Spleen (tissue), 11 donors: ENCODE measurements at regions not wholly inside any gene's neighbourhood (a gene's known extent, or its start where the extent isn't known, plus 50 kb on each side); places are given as distances from the start of the nearest gene placed in this dataset.
"Not testable (repeated sequence)": the region's sequence is repeated elsewhere in the genome, so short reads cannot be mapped to it uniquely, and the experiment has no call there.

Experiments
- DNase-seq: peaks from one replicate; pipeline ENCODE4 v3.0.0-alpha.2; 2020
- H3K27ac ChIP-seq, 8 donors: fragments of 200-600 bp; sonication (generic) in 7 of 8; 1 replicate in 4 of 8; 2 replicates in 4 of 8; pipeline versions ENCODE4 v1.5.0 to v1.8.0; 2016 to 2021; ENCODE audit warnings: inconsistent platforms in 4 of 8, mild to moderate bottlenecking in 4 of 8, moderate library complexity in 1 of 8
- H3K27me3 ChIP-seq, 7 donors: fragments of 200-600 bp; sonication (generic) in 6 of 7; replicated peaks in 1 of 7; 1 replicate in 4 of 7; 2 replicates in 3 of 7; pipeline versions ENCODE4 v1.5.0 to v1.8.0; 2016 to 2021; ENCODE audit warnings: inconsistent platforms in 3 of 7, mild to moderate bottlenecking in 1 of 7
- H3K36me3 ChIP-seq, 6 donors: fragments of 200-600 bp; sonication (generic) in 5 of 6; 1 replicate in 4 of 6; 2 replicates in 2 of 6; pipeline versions ENCODE4 v1.5.0 to v1.8.0; 2016 to 2021; ENCODE audit warnings: inconsistent platforms in 2 of 6
- H3K4me1 ChIP-seq, 6 donors: fragments of 200-600 bp; sonication (generic) in 5 of 6; 1 replicate in 3 of 6; 2 replicates in 3 of 6; pipeline versions ENCODE4 v1.5.0 to v1.8.0; 2016 to 2021; ENCODE audit warnings: inconsistent platforms in 3 of 6
- H3K4me3 ChIP-seq, 8 donors: fragments of 200-600 bp; sonication (generic) in 7 of 8; 1 replicate in 4 of 8; 2 replicates in 4 of 8; pipeline versions ENCODE4 v1.5.0 to v1.8.0; 2016 to 2021; ENCODE audit warnings: inconsistent platforms in 4 of 8, mild to moderate bottlenecking in 4 of 8, moderate library complexity in 2 of 8
- H3K9me3 ChIP-seq, 8 donors: fragments of 200-600 bp; sonication (generic) in 7 of 8; 1 replicate in 4 of 8; 2 replicates in 4 of 8; pipeline versions ENCODE4 v1.5.0 to v1.8.0; 2016 to 2021; ENCODE audit warnings: inconsistent platforms in 4 of 8
- POLR2A ChIP-seq, 3 donors: fragments of 450-650 bp; IDR thresholded peaks; one replicate each; pipeline ENCODE4 v1.5.1; 2017; ENCODE audit warnings: antibody characterized with exemption in 3 of 3, mild to moderate bottlenecking in 1 of 3
- POLR2AphosphoS5 ChIP-seq, 3 donors: sonication (generic); formaldehyde crosslinking; IDR thresholded peaks; one replicate each; pipeline ENCODE4 v1.5.1; 2017; ENCODE audit warnings: antibody characterized with exemption in 3 of 3
- WGBS, 5 donors: extraction: QIAGEN DNeasy Blood & Tissue Kit in 3 of 5; methylation state at CpG; one replicate each; pipeline versions ENCODE4 v1.1.5 to v1.1.7; 2013 to 2018; 5-methylcytosine and 5-hydroxymethylcytosine counted together
- intact Hi-C: fragments of 100-400 bp; cut with DNase I; formaldehyde crosslinking; loops from one replicate; pipeline ENCODE4 v1.15.0; 2023; ENCODE audit warnings: low total_unique reads
- TF ChIP-seq, protein P1 (sequence below), 11 experiments: fragments of 200-600 bp in 7 of 11; fragments of 450-650 bp in 4 of 11; sonication (generic) in 4 of 11; IDR thresholded peaks in 8 of 11; conservative IDR thresholded peaks in 3 of 11; 1 replicate in 7 of 11; 2 replicates in 4 of 11; pipeline versions ENCODE4 v1.4.0 to v1.8.0; 2016 to 2021; ENCODE audit warnings: antibody characterized with exemption in 11 of 11, inconsistent platforms in 4 of 11, mild to moderate bottlenecking in 1 of 11
- donor health status: healthy with polysubstance abuse.
- donor health status: DM: no; HTN: no; CAD: no; lungs with moderate emphysema.
- donor health status: DM: no; HTN: no; CAD: no.
- donor health status: Bipolar disorder and iron deficiency.
- donor health status: healthy.
- donor health status: DM: no; HTN: no; CAD: no.
- donor health status: DM: yes; HTN: yes; CAD: no.

DNA sequence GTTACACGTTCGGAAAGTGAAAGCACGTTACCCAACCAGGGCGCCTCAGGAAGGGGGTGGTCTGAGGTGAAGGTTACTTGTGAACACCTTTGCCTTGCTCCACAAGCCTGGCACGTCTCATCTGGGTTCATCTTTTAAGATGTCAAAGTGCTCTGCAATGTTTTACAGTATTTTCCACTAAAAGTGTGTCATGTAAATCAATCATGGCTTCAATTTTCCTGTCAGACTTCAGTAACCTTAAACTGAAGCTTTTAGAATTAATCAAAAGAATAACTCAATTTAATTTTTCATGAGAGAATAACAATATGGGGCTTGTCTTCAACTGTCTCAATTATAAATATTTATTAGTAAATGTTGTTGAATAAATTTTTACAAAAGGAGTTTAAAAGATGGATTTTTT is 93.3 kb upstream of the FANCL start:
- TF ChIP-seq POLR2A (IDR thresholded peaks at IDR 0.05) (no peak), POLR2AphosphoS5 (IDR thresholded peaks at IDR 0.05) (no peak)
- TF ChIP-seq, protein P1, sequence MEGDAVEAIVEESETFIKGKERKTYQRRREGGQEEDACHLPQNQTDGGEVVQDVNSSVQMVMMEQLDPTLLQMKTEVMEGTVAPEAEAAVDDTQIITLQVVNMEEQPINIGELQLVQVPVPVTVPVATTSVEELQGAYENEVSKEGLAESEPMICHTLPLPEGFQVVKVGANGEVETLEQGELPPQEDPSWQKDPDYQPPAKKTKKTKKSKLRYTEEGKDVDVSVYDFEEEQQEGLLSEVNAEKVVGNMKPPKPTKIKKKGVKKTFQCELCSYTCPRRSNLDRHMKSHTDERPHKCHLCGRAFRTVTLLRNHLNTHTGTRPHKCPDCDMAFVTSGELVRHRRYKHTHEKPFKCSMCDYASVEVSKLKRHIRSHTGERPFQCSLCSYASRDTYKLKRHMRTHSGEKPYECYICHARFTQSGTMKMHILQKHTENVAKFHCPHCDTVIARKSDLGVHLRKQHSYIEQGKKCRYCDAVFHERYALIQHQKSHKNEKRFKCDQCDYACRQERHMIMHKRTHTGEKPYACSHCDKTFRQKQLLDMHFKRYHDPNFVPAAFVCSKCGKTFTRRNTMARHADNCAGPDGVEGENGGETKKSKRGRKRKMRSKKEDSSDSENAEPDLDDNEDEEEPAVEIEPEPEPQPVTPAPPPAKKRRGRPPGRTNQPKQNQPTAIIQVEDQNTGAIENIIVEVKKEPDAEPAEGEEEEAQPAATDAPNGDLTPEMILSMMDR (IDR thresholded peaks at IDR 0.05 in 8 of 11, conservative IDR thresholded peaks at IDR 0.05 in 3 of 11): no peak
- no peak for DNase-seq
- H3K36me3 ChIP-seq: no peaks in the 10 kb centered on the region
- no peak overlapping the region for H3K4me3 ChIP-seq
- peaks cover 0 to 3% (median 0%) of the 10 kb centered on the region in 8 donors for H3K9me3 ChIP-seq
- H3K4me1 ChIP-seq: no peaks in the 10 kb centered on the region
- intact Hi-C loops: no loop called here
- H3K27ac ChIP-seq: no peak overlapping the region
- no peaks in the 10 kb centered on the region for H3K27me3 ChIP-seq
- 46 to 73% (median 69%) methylated on average over 5 of the region's 5 CpGs for WGBS, 5 donors

GRCh38 chr2:58325296-58325895 is 84.3 kb upstream of the FANCL start:
- DNase-seq, H3K4me3 ChIP-seq, H3K4me1 ChIP-seq, H3K27me3 ChIP-seq, intact Hi-C loops, H3K9me3 ChIP-seq, H3K36me3 ChIP-seq, H3K27ac ChIP-seq: not testable (repeated sequence)
- 85 to 91% (median 89%) methylated on average over 18 of the region's 18 CpGs for WGBS, 5 donors

- no peaks in the 10 kb centered on the region for H3K4me1 ChIP-seq
- WGBS, 5 donors: 71 to 85% (median 78%) methylated on average over 4 of the region's 4 CpGs
- no peak overlapping the region for H3K4me3 ChIP-seq
- no peak overlapping the region for H3K27ac ChIP-seq
- intact Hi-C loops: no loop called here
- DNase-seq: no peak
- H3K9me3 ChIP-seq: no peaks in the 10 kb centered on the region
- no peaks in the 10 kb centered on the region for H3K27me3 ChIP-seq
- H3K36me3 ChIP-seq: no peaks in the 10 kb centered on the region
- TF ChIP-seq, protein P1 (IDR thresholded peaks at IDR 0.05 in 8 of 11, conservative IDR thresholded peaks at IDR 0.05 in 3 of 11): no peak
- TF ChIP-seq POLR2AphosphoS5 (IDR thresholded peaks at IDR 0.05) (no peak), POLR2A (IDR thresholded peaks at IDR 0.05) (no peak)
Observed at GRCh38 chr2:58319481-58319880, 78.4 kb upstream of the FANCL start.

DNA sequence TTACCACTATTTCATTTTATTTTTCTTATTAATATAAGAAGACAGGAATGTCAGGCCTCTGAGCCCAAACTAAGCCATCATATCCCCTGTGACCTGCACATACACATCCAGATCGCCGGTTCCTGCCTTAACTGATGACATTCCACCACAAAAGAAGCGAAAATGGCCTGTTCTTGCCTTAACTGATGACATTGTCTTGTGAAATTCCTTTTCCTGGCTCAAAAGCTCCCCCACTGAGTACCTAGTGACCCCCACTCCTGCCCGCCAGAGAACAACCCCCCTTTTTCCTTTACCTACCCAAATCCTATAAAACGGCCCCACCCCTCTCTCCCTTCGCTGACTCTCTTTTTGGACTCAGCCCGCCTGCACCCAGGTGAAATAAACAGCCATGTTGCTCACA is 77.8 kb upstream of the FANCL start:
- H3K9me3 ChIP-seq, intact Hi-C loops, H3K36me3 ChIP-seq, H3K4me1 ChIP-seq, H3K27me3 ChIP-seq, DNase-seq, H3K27ac ChIP-seq, H3K4me3 ChIP-seq: not testable (repeated sequence)
- WGBS, 5 donors: 77 to 88% (median 84%) methylated on average over 7 of the region's 7 CpGs

DNA sequence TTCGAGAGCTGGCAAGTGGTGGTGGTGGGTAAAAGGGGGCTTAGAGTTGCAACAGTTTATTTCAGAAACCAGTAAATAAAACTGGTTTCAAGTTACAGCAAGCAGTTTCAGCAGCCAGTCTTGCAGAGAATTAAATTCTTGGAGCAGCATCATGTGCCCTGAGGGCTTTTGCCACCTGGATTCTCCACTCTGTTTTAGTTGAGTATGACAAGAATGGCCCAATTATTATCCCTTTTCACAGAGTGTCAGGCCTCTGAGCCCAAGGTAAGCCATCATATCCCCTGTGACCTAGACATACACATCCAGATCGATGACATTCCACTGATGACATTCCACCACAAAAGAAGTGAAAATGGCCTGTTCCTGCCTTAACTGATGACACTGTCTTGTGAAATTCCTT is 72.8 kb upstream of the FANCL start:
- Histone ChIP-seq H3K4me3 (no peak overlapping the region), H3K36me3 (no peaks in the 10 kb centered on the region), H3K27me3 (no peaks in the 10 kb centered on the region), H3K27ac (no peak overlapping the region), H3K4me1 (no peaks in the 10 kb centered on the region), H3K9me3 (no peaks in the 10 kb centered on the region)
- 61 to 90% (median 84%) methylated on average over 2 of the region's 2 CpGs for WGBS, 5 donors
- DNase-seq: no peak
- TF ChIP-seq, protein P1 (IDR thresholded peaks at IDR 0.05 in 8 of 11, conservative IDR thresholded peaks at IDR 0.05 in 3 of 11): no peak
- TF ChIP-seq POLR2A (IDR thresholded peaks at IDR 0.05) (no peak), POLR2AphosphoS5 (IDR thresholded peaks at IDR 0.05) (no peak)
- intact Hi-C loops: no loop called here
